ENCODE measurements at regions not wholly inside any gene's neighbourhood (a gene's known extent, or its start where the extent isn't known, plus 50 kb on each side); places are given as distances from the start of the nearest gene placed in this dataset.

- no peak for DNase-seq (ENCODE audit: low read depth in 2 of 2)
Observed at GRCh38 chr2:166560022-166560421, 66.0 kb upstream of the SCN7A start.

- DNase-seq (ENCODE audit: low read depth in 2 of 2): no peak
Observed at GRCh38 chr2:166550923-166551322, 56.9 kb upstream of the SCN7A start.

GRCh38 chr2:166545473-166545872 lies 51.4 kb upstream of the SCN7A start:
- no peak for DNase-seq (ENCODE audit: low read depth in 2 of 2)
